NCI-H2029 treated with DMSO at 0.1 percent for 48 hours (cell line): ENCODE measurements at regions not wholly inside any gene's neighbourhood (a gene's known extent, or its start where the extent isn't known, plus 50 kb on each side); places are given as distances from the start of the nearest gene placed in this dataset.
A peak's percentile ranks its signal among the peaks of the same experiment; 100 is the strongest.

Experiments used
- DNase-seq: peaks from one replicate; lab custom pipeline; 2025; lab: John Stamatoyannopoulos, UW

- DNase-seq, result no peak
Observed at GRCh38 chr2:121019071-121019470, 265.9 kb downstream of the TFCP2L1 start.

GRCh38 chr2:121019756-121020155 is 265.2 kb downstream of the TFCP2L1 start:
- DNase-seq, result no peak

- no peak for DNase-seq
Observed at GRCh38 chr2:121021685-121022084, 263.3 kb downstream of the TFCP2L1 start.

- no peak for DNase-seq
Observed at GRCh38 chr2:121028577-121028976, 256.4 kb downstream of the TFCP2L1 start.

GRCh38 chr2:121030523-121030922 is 254.5 kb downstream of the TFCP2L1 start:
- DNase-seq, result no peak

- DNase-seq, result no peak
Observed at GRCh38 chr2:121031568-121032340, 253.2 kb downstream of the TFCP2L1 start.

- no peak for DNase-seq
Observed at GRCh38 chr2:121033461-121033996, 251.5 kb downstream of the TFCP2L1 start.

GRCh38 chr2:121034551-121034950 is 250.5 kb downstream of the TFCP2L1 start:
- no peak for DNase-seq

- DNase-seq, result peak; percentile 97
Observed at GRCh38 chr2:121036226-121036692, 248.7 kb downstream of the TFCP2L1 start.

- no peak for DNase-seq
Observed at GRCh38 chr2:121037480-121037879, 247.5 kb downstream of the TFCP2L1 start.

GRCh38 chr2:121038031-121038430 is 247.0 kb downstream of the TFCP2L1 start:
- no peak for DNase-seq

GRCh38 chr2:121038431-121038830 is 246.6 kb downstream of the TFCP2L1 start:
- no peak for DNase-seq

- peak; percentile 83 for DNase-seq
Observed at GRCh38 chr2:121038891-121039616, 245.9 kb downstream of the TFCP2L1 start.

GRCh38 chr2:121039679-121040078 is 245.3 kb downstream of the TFCP2L1 start:
- DNase-seq, result no peak

GRCh38 chr2:121041516-121041915 is 243.5 kb downstream of the TFCP2L1 start:
- DNase-seq, result no peak

- DNase-seq, result no peak
Observed at GRCh38 chr2:121043061-121043826, 241.8 kb downstream of the TFCP2L1 start.

GRCh38 chr2:121043827-121044222 is 241.2 kb downstream of the TFCP2L1 start:
- DNase-seq, result no peak

- DNase-seq, result no peak
Observed at GRCh38 chr2:121044412-121044811, 240.6 kb downstream of the TFCP2L1 start.

GRCh38 chr2:121045245-121045644 is 239.8 kb downstream of the TFCP2L1 start:
- no peak for DNase-seq

GRCh38 chr2:121046335-121046734 is 238.7 kb downstream of the TFCP2L1 start:
- DNase-seq, result no peak

GRCh38 chr2:121047383-121047782 is 237.6 kb downstream of the TFCP2L1 start:
- DNase-seq, result no peak

- peak; percentile 13 for DNase-seq
Observed at GRCh38 chr2:121049131-121049530, 235.9 kb downstream of the TFCP2L1 start.
